Endothelial cell (in vitro differentiated cells): ENCODE measurements at regions not wholly inside any gene's neighbourhood (a gene's known extent, or its start where the extent isn't known, plus 50 kb on each side); places are given as distances from the start of the nearest gene placed in this dataset.

Source experiments
- DNase-seq: peaks from one replicate; pipeline ENCODE4 v3.0.0; 2021; ENCODE audit warnings: low spot score
- H3K27ac Mint-ChIP-seq: one replicate; pipeline ENCODE4 v1.8.0; 2021; ENCODE audit warnings: mixed read lengths, inconsistent platforms; ENCODE audit not compliant: unreplicated experiment
- H3K27me3 Mint-ChIP-seq: one replicate; pipeline ENCODE4 v1.8.0; 2021; ENCODE audit warnings: mild to moderate bottlenecking, moderate library complexity, mixed read lengths, inconsistent platforms; ENCODE audit not compliant: unreplicated experiment
- H3K36me3 Mint-ChIP-seq: one replicate; pipeline ENCODE4 v1.8.0; 2021; ENCODE audit warnings: mild to moderate bottlenecking, low read depth, mixed read lengths, inconsistent platforms; ENCODE audit not compliant: unreplicated experiment
- H3K4me1 Mint-ChIP-seq: one replicate; pipeline ENCODE4 v1.8.0; 2021; ENCODE audit warnings: mild to moderate bottlenecking, mixed read lengths, inconsistent platforms; ENCODE audit not compliant: unreplicated experiment
- H3K4me3 Mint-ChIP-seq: one replicate; pipeline ENCODE4 v1.8.0; 2021; ENCODE audit warnings: mild to moderate bottlenecking, mixed read lengths, inconsistent platforms; ENCODE audit not compliant: unreplicated experiment
- H3K9me3 Mint-ChIP-seq: one replicate; pipeline ENCODE4 v1.8.0; 2021; ENCODE audit warnings: mixed read lengths, inconsistent platforms; ENCODE audit not compliant: unreplicated experiment
- TF ChIP-seq, protein P1 (sequence below): fragments of 200-600 bp; sonication (generic); IDR thresholded peaks from one replicate; pipeline ENCODE4 v1.5.0; 2021; ENCODE audit warnings: antibody characterized with exemption; ENCODE audit not compliant: unreplicated experiment

DNA sequence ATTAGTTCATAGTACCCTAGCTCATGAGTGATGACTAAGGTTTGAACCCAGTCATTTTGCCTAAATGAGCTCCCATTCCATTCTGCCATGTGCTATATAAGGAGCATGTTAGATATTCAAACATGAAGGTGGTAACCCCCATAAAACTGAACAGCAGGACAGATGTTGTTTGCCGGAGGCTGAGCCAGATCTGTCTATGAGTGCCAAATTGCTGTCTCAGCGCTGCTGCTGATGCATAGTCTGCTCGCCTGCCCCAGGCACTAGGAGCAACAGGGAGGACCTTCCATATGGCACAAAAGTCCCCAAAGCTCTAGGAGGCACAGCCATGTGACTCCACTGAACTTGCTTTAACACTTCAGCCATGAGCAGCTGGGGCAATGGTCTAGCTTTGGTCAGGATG is 466.0 kb upstream of the GHITM start:
- H3K27ac Mint-ChIP-seq: no peak overlapping the region
- no peak overlapping the region for H3K4me3 Mint-ChIP-seq
- H3K4me1 Mint-ChIP-seq: peaks cover 7% of the 10 kb centered on the region
- DNase-seq: no peak
- H3K27me3 Mint-ChIP-seq: no peaks in the 10 kb centered on the region
- H3K36me3 Mint-ChIP-seq: no peaks in the 10 kb centered on the region
- H3K9me3 Mint-ChIP-seq: no peaks in the 10 kb centered on the region
- TF ChIP-seq, protein P1, sequence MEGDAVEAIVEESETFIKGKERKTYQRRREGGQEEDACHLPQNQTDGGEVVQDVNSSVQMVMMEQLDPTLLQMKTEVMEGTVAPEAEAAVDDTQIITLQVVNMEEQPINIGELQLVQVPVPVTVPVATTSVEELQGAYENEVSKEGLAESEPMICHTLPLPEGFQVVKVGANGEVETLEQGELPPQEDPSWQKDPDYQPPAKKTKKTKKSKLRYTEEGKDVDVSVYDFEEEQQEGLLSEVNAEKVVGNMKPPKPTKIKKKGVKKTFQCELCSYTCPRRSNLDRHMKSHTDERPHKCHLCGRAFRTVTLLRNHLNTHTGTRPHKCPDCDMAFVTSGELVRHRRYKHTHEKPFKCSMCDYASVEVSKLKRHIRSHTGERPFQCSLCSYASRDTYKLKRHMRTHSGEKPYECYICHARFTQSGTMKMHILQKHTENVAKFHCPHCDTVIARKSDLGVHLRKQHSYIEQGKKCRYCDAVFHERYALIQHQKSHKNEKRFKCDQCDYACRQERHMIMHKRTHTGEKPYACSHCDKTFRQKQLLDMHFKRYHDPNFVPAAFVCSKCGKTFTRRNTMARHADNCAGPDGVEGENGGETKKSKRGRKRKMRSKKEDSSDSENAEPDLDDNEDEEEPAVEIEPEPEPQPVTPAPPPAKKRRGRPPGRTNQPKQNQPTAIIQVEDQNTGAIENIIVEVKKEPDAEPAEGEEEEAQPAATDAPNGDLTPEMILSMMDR: no peak

DNA sequence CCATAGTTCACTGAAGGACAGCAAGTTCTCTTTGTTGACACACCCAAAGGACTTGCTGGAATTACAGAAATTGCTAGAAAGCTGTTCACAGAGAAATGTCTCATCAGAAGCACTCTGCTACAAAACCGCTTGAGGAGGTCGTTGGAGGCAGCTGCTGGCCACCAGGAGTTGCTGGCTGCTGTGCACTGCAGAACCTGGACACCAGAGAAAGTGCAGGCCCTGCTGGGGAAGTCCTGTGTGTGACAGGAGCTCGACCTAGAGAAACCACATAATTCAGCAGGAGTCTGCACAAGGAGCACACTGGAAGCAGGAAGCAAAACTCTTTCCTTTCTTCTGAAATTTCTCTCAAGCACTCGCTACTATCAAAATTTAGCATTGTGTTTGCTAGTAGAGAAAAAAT is 461.5 kb upstream of the GHITM start:
- Mint-ChIP-seq H3K4me1 (peaks cover 18% of the 10 kb centered on the region), H3K36me3 (no peaks in the 10 kb centered on the region), H3K27me3 (peaks cover 1% of the 10 kb centered on the region), H3K4me3 (no peak overlapping the region), H3K9me3 (no peaks in the 10 kb centered on the region), H3K27ac (no peak overlapping the region)
- DNase-seq: peak; percentile 16
- TF ChIP-seq, protein P1: no peak

DNA sequence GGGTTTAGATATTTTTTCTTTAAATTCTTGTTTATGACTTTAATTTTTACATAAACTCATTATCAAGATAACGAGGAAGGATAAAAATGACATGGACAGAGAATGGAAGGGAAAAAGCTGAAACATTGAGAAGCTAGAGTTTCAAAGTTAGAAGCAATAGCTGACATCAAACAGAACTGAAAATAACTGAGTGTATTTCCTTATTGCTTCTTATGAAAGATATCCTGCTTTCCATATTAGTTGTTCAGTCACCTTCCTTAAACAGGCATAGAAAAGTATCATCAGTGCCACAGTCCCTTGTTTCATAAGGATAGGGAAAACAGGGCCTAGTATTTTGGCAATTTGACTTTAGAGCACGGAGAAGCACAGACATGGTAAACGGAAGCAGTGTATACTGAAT is 460.5 kb upstream of the GHITM start:
- Mint-ChIP-seq H3K27ac (no peak overlapping the region), H3K36me3 (no peaks in the 10 kb centered on the region), H3K27me3 (peaks cover 1% of the 10 kb centered on the region), H3K4me1 (peaks cover 21% of the 10 kb centered on the region), H3K4me3 (no peak overlapping the region), H3K9me3 (no peaks in the 10 kb centered on the region)
- DNase-seq: no peak
- TF ChIP-seq, protein P1: no peak

DNA sequence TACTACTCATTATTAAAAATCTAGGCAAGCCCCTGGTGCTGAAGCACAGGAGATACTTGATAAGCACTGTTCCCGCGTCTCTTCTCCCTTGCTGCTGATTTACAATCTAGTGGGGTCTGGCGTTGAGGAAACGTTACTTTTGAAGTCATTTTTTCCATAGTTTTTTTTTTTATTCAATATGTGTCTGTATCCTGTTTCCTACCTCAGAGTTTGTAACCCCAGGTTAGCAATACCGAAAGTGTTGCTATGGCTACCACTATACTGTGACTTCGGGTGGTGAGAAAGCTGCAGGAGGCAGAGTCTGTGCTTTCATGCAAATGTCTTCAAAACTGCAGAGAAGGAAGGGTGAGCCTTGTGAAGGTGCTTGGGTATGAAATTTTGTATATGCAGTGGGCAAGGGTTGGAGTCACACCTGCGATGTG is 458.8 kb upstream of the GHITM start:
- H3K36me3 Mint-ChIP-seq: no peaks in the 10 kb centered on the region
- DNase-seq: no peak
- H3K27ac Mint-ChIP-seq: no peak overlapping the region
- peaks cover 29% of the 10 kb centered on the region for H3K4me1 Mint-ChIP-seq
- no peak overlapping the region for H3K4me3 Mint-ChIP-seq
- TF ChIP-seq, protein P1: no peak
- H3K9me3 Mint-ChIP-seq: no peaks in the 10 kb centered on the region
- H3K27me3 Mint-ChIP-seq: peaks cover 1% of the 10 kb centered on the region

DNA sequence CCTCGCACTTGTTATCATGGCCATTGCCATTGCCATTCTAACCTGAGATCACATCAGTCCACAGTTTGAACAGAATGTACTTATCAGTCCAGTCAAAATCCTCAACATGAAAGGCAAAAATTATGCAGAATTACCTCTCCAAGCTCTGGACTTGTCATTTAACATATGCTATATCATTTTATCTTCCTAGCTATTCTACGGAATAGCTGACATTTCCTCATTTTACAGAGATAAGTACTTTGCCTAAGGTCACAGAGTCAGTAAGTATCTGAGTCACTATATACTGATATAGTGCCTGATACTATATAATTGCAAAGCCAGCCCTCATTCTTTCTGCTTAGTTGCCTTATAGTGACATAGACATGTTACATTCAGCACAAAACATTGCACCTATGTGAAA is 456.9 kb upstream of the GHITM start:
- Mint-ChIP-seq H3K27me3 (peaks cover 1% of the 10 kb centered on the region), H3K27ac (no peak overlapping the region), H3K4me1 (peaks cover 29% of the 10 kb centered on the region), H3K36me3 (no peaks in the 10 kb centered on the region), H3K9me3 (no peaks in the 10 kb centered on the region), H3K4me3 (no peak overlapping the region)
- DNase-seq: no peak
- TF ChIP-seq, protein P1: no peak
